ENCODE measurements at regions not wholly inside any gene's neighbourhood (a gene's known extent, or its start where the extent isn't known, plus 50 kb on each side); places are given as distances from the start of the nearest gene placed in this dataset.

GRCh38 chr1:68330391-68330790 is 98.1 kb upstream of the WLS start:
- DNase-seq (ENCODE audit: low read depth in 1 of 2, low spot score in 2 of 2) (no peak), FAIRE-seq (no peak)
- no peaks in the 10 kb centered on the region for H3K79me1 ChIP-seq (ENCODE audit: low read depth, low read length)
- no peak overlapping the region for H2BK120ac ChIP-seq (replicated peaks; ENCODE audit: low read depth, low read length)
- H2BK20ac ChIP-seq (ENCODE audit: low read length): no peak overlapping the region
- H3K4me3 ChIP-seq (ENCODE audit: extremely low read depth in 1 of 4, insufficient read depth in 2 of 4, low read depth in 3 of 4, low read length in 4 of 4): no peak overlapping the region
- H2BK12ac ChIP-seq (ENCODE audit: low read depth, low read length): no peak overlapping the region
- no peak overlapping the region for H3K23ac ChIP-seq (ENCODE audit: insufficient read length)
- no peak overlapping the region for H3K4ac ChIP-seq (replicated peaks; ENCODE audit: insufficient read length, low read depth, low read length)
- no peak overlapping the region for H3K14ac ChIP-seq (ENCODE audit: insufficient read length)
- ChIA-PET POLR2A (ENCODE audit: partially characterized antibody) (no interaction called here), CTCF (ENCODE audit: partially characterized antibody) (interaction anchor here (0.6 to 4.2 kb wide), 9 partner anchors 9 to 762 kb away, joined by 3 to 19 read pairs (median 4); no protein-coding TSS in a partner anchor)
- no peaks in the 10 kb centered on the region for H3K9me3 ChIP-seq (ENCODE audit: insufficient read depth in 2 of 2, low read depth in 1 of 2, low read length in 1 of 2)
- no peaks in the 10 kb centered on the region for H3K23me2 ChIP-seq (ENCODE audit: low read depth, low read length)
- no peaks in the 10 kb centered on the region for H3K36me3 ChIP-seq (ENCODE audit: control insufficient read depth in 2 of 4, insufficient read depth in 4 of 4, low read length in 3 of 4)
- H3K27ac ChIP-seq (ENCODE audit: low read depth, low read length): no peak overlapping the region
- H2AFZ ChIP-seq (ENCODE audit: low read length): no peak overlapping the region
- H3K9ac ChIP-seq (replicated peaks in 1 of 4; ENCODE audit: extremely low read depth in 1 of 4, low read depth in 3 of 4, low read length in 3 of 4): no peak overlapping the region
- no peak overlapping the region for H2BK5ac ChIP-seq (ENCODE audit: low read depth, low read length)
- H4K20me1 ChIP-seq (replicated peaks in 1 of 2; ENCODE audit: control insufficient read depth in 1 of 2, insufficient read depth in 2 of 2, low read length in 2 of 2): no peaks in the 10 kb centered on the region
- H4K5ac ChIP-seq (ENCODE audit: insufficient read length, low read depth, low read length): no peak overlapping the region
- H3K4me2 ChIP-seq (ENCODE audit: insufficient read depth in 1 of 2, low read depth in 2 of 2, low read length in 2 of 2): no peak overlapping the region
- no peak overlapping the region for H2BK15ac ChIP-seq (ENCODE audit: low read length)
- no peak overlapping the region for H3K18ac ChIP-seq (ENCODE audit: extremely low read depth, low read length)
- no peak overlapping the region for H3K56ac ChIP-seq (replicated peaks; ENCODE audit: insufficient read length, low read depth, low read length)
- H3K27me3 ChIP-seq (replicated peaks in 1 of 4; ENCODE audit: control insufficient read depth in 3 of 4, extremely low read depth in 1 of 4, insufficient read depth in 3 of 4, low read length in 3 of 4): no peaks in the 10 kb centered on the region
- H3K79me2 ChIP-seq (ENCODE audit: control insufficient read depth in 1 of 2, insufficient read depth in 2 of 2, low read length in 2 of 2): no peaks in the 10 kb centered on the region
- 72% methylated on average over 2 of the region's 2 CpGs; no CpG with 5 or more reads in 1 of the 2 experiments for WGBS, 2 experiments (ENCODE audit: extremely low coverage in 1 of 2, insufficient coverage in 1 of 2, insufficient read length in 1 of 2, insufficient replicate concordance in 2 of 2, low coverage in 1 of 2, low lambda C conversion rate in 2 of 2, missing lambda C conversion rate in 1 of 2)
- H2AK5ac ChIP-seq (ENCODE audit: low read depth, low read length): no peak overlapping the region
- no peak overlapping the region for H4K8ac ChIP-seq (ENCODE audit: extremely low read depth, insufficient read depth, low read length)
- no peak for TF ChIP-seq MAX (IDR thresholded peaks at IDR 0.05)
- TF ChIP-seq CBX8 (IDR thresholded peaks at IDR 0.05; ENCODE audit: borderline replicate concordance, low read depth, low read length): no peak
- no peak for TF ChIP-seq RAD21 (IDR thresholded peaks at IDR 0.05 in 1 of 2, conservative IDR thresholded peaks at IDR 0.05 in 1 of 2; ENCODE audit: low read depth in 2 of 2, low read length in 2 of 2)
- TF ChIP-seq CTBP2 (IDR thresholded peaks at IDR 0.05; ENCODE audit: borderline replicate concordance, insufficient read depth, insufficient read length, low read length): no peak
- TF ChIP-seq CREB1 (IDR thresholded peaks at IDR 0.05): no peak
- no peak for TF ChIP-seq PHF8 (conservative IDR thresholded peaks at IDR 0.05; ENCODE audit: low read depth, low read length)
- H3K4me1 ChIP-seq (replicated peaks in 1 of 4; ENCODE audit: control insufficient read depth in 3 of 4, insufficient read depth in 4 of 4, low read length in 3 of 4): no peaks in the 10 kb centered on the region
- H4K91ac ChIP-seq (replicated peaks; ENCODE audit: insufficient read length, low read length): no peak overlapping the region
